Esophagus squamous epithelium (tissue), 5 donors: ENCODE measurements at regions not wholly inside any gene's neighbourhood (a gene's known extent, or its start where the extent isn't known, plus 50 kb on each side); places are given as distances from the start of the nearest gene placed in this dataset.

ENCODE experiments used
- DNase-seq: peaks from one replicate; lab custom pipeline; 2025; lab: John Stamatoyannopoulos, UW
- H3K27ac ChIP-seq, 4 donors: fragments of 200-600 bp; sonication (generic); one replicate each; pipeline ENCODE4 v1.5.1; 2016 to 2019; ENCODE audit warnings: mild to moderate bottlenecking in 1 of 4
- H3K27me3 ChIP-seq, 4 donors: fragments of 200-600 bp; sonication (generic); 1 replicate in 3 of 4; 2 replicates in 1 of 4; pipeline versions ENCODE4 v1.5.1 to v1.6.0; 2017 to 2021; ENCODE audit warnings: antibody characterized with exemption in 1 of 4
- H3K36me3 ChIP-seq, 3 donors: fragments of 200-600 bp; sonication (generic); one replicate each; pipeline ENCODE4 v1.5.1; 2016 to 2019
- H3K4me1 ChIP-seq, 3 donors: fragments of 200-600 bp; sonication (generic); one replicate each; pipeline ENCODE4 v1.5.1; 2017 to 2019
- H3K4me3 ChIP-seq, 4 donors: fragments of 200-600 bp; sonication (generic); 1 replicate in 3 of 4; 2 replicates in 1 of 4; pipeline ENCODE4 v1.5.1; 2016 to 2019; ENCODE audit warnings: mild to moderate bottlenecking in 2 of 4, moderate library complexity in 1 of 4
- H3K9me3 ChIP-seq, 3 donors: fragments of 200-600 bp; sonication (generic); one replicate each; pipeline ENCODE4 v1.5.1; 2016 to 2019
- POLR2A ChIP-seq, 4 donors: fragments of 450-650 bp; IDR thresholded peaks; one replicate each; pipeline ENCODE4 v1.6.1; 2017; ENCODE audit warnings: antibody characterized with exemption in 4 of 4, mild to moderate bottlenecking in 4 of 4, moderate library complexity in 3 of 4
- WGBS, 2 donors: methylation state at CpG; one replicate each; pipeline ENCODE4 v1.1.5; 2018; 5-methylcytosine and 5-hydroxymethylcytosine counted together
- intact Hi-C: fragments of 100-400 bp; cut with DNase I; formaldehyde crosslinking; loops from one replicate; pipeline ENCODE4 v1.15.0; 2022
- TF ChIP-seq, protein P1 (sequence below), 6 experiments: fragments of 450-650 bp in 4 of 6; fragments of 200-600 bp in 2 of 6; sonication (generic) in 2 of 6; IDR thresholded peaks; one replicate each; pipeline ENCODE4 v1.5.1; 2016 to 2019; ENCODE audit warnings: antibody characterized with exemption in 6 of 6, mild to moderate bottlenecking in 4 of 6, moderate library complexity in 4 of 6
- donor health status: DM: yes; HTN: yes; CAD: no.

- 84% methylated on average over 3 of the region's 3 CpGs for WGBS, 2 donors
- no peak overlapping the region for H3K4me3 ChIP-seq
- H3K27me3 ChIP-seq, result no peaks in the 10 kb centered on the region
- no peak overlapping the region for H3K27ac ChIP-seq
- no peaks in the 10 kb centered on the region for H3K4me1 ChIP-seq
- DNase-seq, result no peak
- H3K9me3 ChIP-seq, result no peaks in the 10 kb centered on the region
- intact Hi-C loops, result no loop called here
- no peaks in the 10 kb centered on the region for H3K36me3 ChIP-seq
- no peak for TF ChIP-seq POLR2A (IDR thresholded peaks at IDR 0.05)
- TF ChIP-seq, protein P1, sequence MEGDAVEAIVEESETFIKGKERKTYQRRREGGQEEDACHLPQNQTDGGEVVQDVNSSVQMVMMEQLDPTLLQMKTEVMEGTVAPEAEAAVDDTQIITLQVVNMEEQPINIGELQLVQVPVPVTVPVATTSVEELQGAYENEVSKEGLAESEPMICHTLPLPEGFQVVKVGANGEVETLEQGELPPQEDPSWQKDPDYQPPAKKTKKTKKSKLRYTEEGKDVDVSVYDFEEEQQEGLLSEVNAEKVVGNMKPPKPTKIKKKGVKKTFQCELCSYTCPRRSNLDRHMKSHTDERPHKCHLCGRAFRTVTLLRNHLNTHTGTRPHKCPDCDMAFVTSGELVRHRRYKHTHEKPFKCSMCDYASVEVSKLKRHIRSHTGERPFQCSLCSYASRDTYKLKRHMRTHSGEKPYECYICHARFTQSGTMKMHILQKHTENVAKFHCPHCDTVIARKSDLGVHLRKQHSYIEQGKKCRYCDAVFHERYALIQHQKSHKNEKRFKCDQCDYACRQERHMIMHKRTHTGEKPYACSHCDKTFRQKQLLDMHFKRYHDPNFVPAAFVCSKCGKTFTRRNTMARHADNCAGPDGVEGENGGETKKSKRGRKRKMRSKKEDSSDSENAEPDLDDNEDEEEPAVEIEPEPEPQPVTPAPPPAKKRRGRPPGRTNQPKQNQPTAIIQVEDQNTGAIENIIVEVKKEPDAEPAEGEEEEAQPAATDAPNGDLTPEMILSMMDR (IDR thresholded peaks at IDR 0.05), result no peak
Observed at GRCh38 chr3:69493157-69493556, 107.3 kb upstream of the FRMD4B start.

- TF ChIP-seq, protein P1 (IDR thresholded peaks at IDR 0.05), result no peak
- TF ChIP-seq POLR2A (IDR thresholded peaks at IDR 0.05), result no peak
- no peak for DNase-seq
- Histone ChIP-seq H3K9me3 (no peaks in the 10 kb centered on the region), H3K4me3 (no peak overlapping the region), H3K4me1 (no peaks in the 10 kb centered on the region), H3K36me3 (no peaks in the 10 kb centered on the region), H3K27ac (no peak overlapping the region), H3K27me3 (no peaks in the 10 kb centered on the region)
- WGBS, 2 donors, result 77 to 86% methylated on average over 5 to 6 of the region's 6 CpGs
- intact Hi-C loops, result no loop called here
Observed at GRCh38 chr3:69491975-69492374, 106.1 kb upstream of the FRMD4B start.

DNA sequence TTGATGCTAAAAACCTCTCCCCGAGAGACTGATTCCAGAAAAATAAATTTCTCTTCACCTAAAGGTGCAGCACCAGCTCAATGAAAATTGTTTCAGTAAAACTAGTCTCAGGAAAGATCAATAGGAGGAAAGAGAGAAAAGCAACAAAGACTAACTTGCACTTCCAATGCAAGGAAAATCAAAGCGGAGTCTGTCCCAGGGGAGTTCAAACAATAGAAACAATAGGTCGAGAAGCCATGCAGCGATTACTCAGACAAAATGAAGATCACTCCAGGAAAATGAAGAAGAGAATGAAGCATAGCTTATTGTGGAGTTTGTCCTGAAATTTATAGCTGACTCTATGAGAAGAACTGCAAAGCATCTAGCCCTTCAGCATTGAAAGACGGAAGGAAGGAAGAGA is 105.1 kb upstream of the FRMD4B start:
- H3K4me1 ChIP-seq, result no peaks in the 10 kb centered on the region
- H3K27ac ChIP-seq, result no peak overlapping the region
- no peaks in the 10 kb centered on the region for H3K27me3 ChIP-seq
- TF ChIP-seq, protein P1 (IDR thresholded peaks at IDR 0.05), result no peak
- TF ChIP-seq POLR2A (IDR thresholded peaks at IDR 0.05), result no peak
- 55 to 72% methylated on average over 4 to 5 of the region's 5 CpGs for whole genome bisulfite sequencing, 2 donors
- H3K9me3 ChIP-seq, result no peaks in the 10 kb centered on the region
- no peaks in the 10 kb centered on the region for H3K36me3 ChIP-seq
- intact Hi-C loops, result no loop called here
- H3K4me3 ChIP-seq, result no peak overlapping the region
- DNase-seq, result no peak

GRCh38 chr3:69490235-69490634 is 104.3 kb upstream of the FRMD4B start:
- Histone ChIP-seq H3K9me3 (no peaks in the 10 kb centered on the region), H3K4me1 (no peaks in the 10 kb centered on the region), H3K27ac (no peak overlapping the region), H3K27me3 (no peaks in the 10 kb centered on the region), H3K4me3 (no peak overlapping the region), H3K36me3 (no peaks in the 10 kb centered on the region)
- TF ChIP-seq POLR2A (IDR thresholded peaks at IDR 0.05), result no peak
- TF ChIP-seq, protein P1 (IDR thresholded peaks at IDR 0.05), result no peak
- DNase-seq, result no peak
- 36 to 62% methylated on average over 1 of the region's 1 CpG for WGBS, 2 donors
- intact Hi-C loops, result no loop called here

DNA sequence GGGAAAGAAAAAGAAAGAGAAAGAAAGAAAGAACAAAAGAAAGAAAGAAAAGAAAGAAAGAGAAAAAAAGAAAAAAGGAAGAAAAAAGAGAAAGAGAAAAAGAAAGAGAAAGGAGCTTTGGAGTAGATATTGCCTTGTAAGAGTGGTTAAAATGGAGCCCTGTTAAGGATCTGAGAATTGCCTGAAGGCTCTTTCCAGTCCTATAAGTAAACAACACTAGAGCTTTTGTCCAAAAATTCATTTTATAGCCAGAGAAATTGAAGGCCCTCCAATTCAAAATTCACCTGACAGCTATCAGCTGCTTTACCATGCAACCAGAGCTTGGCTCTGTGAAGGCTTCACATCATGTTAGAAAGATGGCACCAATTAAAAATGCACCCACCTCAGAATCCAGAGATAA is 102.1 kb upstream of the FRMD4B start:
- Histone ChIP-seq H3K36me3 (no peaks in the 10 kb centered on the region), H3K27ac (no peak overlapping the region), H3K27me3 (no peaks in the 10 kb centered on the region), H3K9me3 (no peaks in the 10 kb centered on the region), H3K4me3 (no peak overlapping the region), H3K4me1 (no peaks in the 10 kb centered on the region)
- intact Hi-C loops, result no loop called here
- DNase-seq, result no peak
- TF ChIP-seq POLR2A (IDR thresholded peaks at IDR 0.05), result no peak
- TF ChIP-seq, protein P1 (IDR thresholded peaks at IDR 0.05), result no peak
